ENCODE measurements at regions not wholly inside any gene's neighbourhood (a gene's known extent, or its start where the extent isn't known, plus 50 kb on each side); places are given as distances from the start of the nearest gene placed in this dataset.

GRCh38 chr20:63124782-63125580 is 91.0 kb downstream of the YTHDF1 start:
- H3K27ac Mint-ChIP-seq = no peak overlapping the region
- peaks cover 0 to 13% (median 2%) of the 10 kb centered on the region in 3 donors for H3K27me3 Mint-ChIP-seq (ENCODE audit: low read depth in 3 of 3)
- no peaks in the 10 kb centered on the region for H3K36me3 Mint-ChIP-seq
- DNase-seq = no peak
- H3K4me1 Mint-ChIP-seq = no peaks in the 10 kb centered on the region
- no peak overlapping the region for H3K4me3 Mint-ChIP-seq
- no peaks in the 10 kb centered on the region for H3K9me3 Mint-ChIP-seq

GRCh38 chr20:63124092-63124781 is 91.7 kb downstream of the YTHDF1 start:
- H3K27ac Mint-ChIP-seq = no peak overlapping the region
- peaks cover 0 to 10% (median 0%) of the 10 kb centered on the region in 3 donors for H3K27me3 Mint-ChIP-seq (ENCODE audit: low read depth in 3 of 3)
- H3K4me3 Mint-ChIP-seq = no peak overlapping the region
- no peak for DNase-seq
- no peaks in the 10 kb centered on the region for H3K36me3 Mint-ChIP-seq
- no peaks in the 10 kb centered on the region for H3K9me3 Mint-ChIP-seq
- no peaks in the 10 kb centered on the region for H3K4me1 Mint-ChIP-seq

GRCh38 chr20:63123331-63123741 is 92.6 kb downstream of the YTHDF1 start:
- DNase-seq = no peak
- H3K4me1 Mint-ChIP-seq = no peaks in the 10 kb centered on the region
- H3K9me3 Mint-ChIP-seq = peaks cover 0 to 3% (median 0%) of the 10 kb centered on the region in 6 donors
- H3K27ac Mint-ChIP-seq = no peak overlapping the region
- H3K27me3 Mint-ChIP-seq (ENCODE audit: low read depth in 3 of 3) = peaks cover 0 to 9% (median 2%) of the 10 kb centered on the region in 3 donors
- no peak overlapping the region for H3K4me3 Mint-ChIP-seq
- H3K36me3 Mint-ChIP-seq = no peaks in the 10 kb centered on the region

GRCh38 chr20:63122626-63123025 is 93.3 kb downstream of the YTHDF1 start:
- Mint-ChIP-seq H3K9me3 (peaks cover 0 to 3% (median 0%) of the 10 kb centered on the region in 6 donors), H3K27ac (no peak overlapping the region), H3K4me1 (no peaks in the 10 kb centered on the region), H3K4me3 (no peak overlapping the region), H3K36me3 (no peaks in the 10 kb centered on the region), H3K27me3 (ENCODE audit: low read depth in 3 of 3) (peaks cover 0 to 12% (median 2%) of the 10 kb centered on the region in 3 donors)
- DNase-seq = no peak

- peaks cover 0 to 10% (median 2%) of the 10 kb centered on the region in 3 donors for H3K27me3 Mint-ChIP-seq (ENCODE audit: low read depth in 3 of 3)
- no peak for DNase-seq
- no peaks in the 10 kb centered on the region for H3K36me3 Mint-ChIP-seq
- H3K27ac Mint-ChIP-seq = no peak overlapping the region
- no peak overlapping the region for H3K4me3 Mint-ChIP-seq
- no peaks in the 10 kb centered on the region for H3K4me1 Mint-ChIP-seq
- H3K9me3 Mint-ChIP-seq = peaks cover 0 to 3% (median 0%) of the 10 kb centered on the region in 6 donors
Observed at GRCh38 chr20:63121749-63122405, 94.1 kb downstream of the YTHDF1 start.

- Mint-ChIP-seq H3K9me3 (peaks cover 0 to 3% (median 0%) of the 10 kb centered on the region in 6 donors), H3K4me3 (no peak overlapping the region), H3K27ac (no peak overlapping the region), H3K36me3 (no peaks in the 10 kb centered on the region), H3K4me1 (no peaks in the 10 kb centered on the region), H3K27me3 (ENCODE audit: low read depth in 3 of 3) (peaks cover 2 to 6% (median 4%) of the 10 kb centered on the region in 3 donors)
- DNase-seq = no peak
Observed at GRCh38 chr20:63121246-63121645, 94.7 kb downstream of the YTHDF1 start.

GRCh38 chr20:63120808-63121090 is 95.2 kb downstream of the YTHDF1 start:
- Mint-ChIP-seq H3K27me3 (ENCODE audit: low read depth in 3 of 3) (peaks cover 2 to 10% (median 6%) of the 10 kb centered on the region in 3 donors), H3K36me3 (no peaks in the 10 kb centered on the region), H3K9me3 (peaks cover 0 to 3% (median 0%) of the 10 kb centered on the region in 6 donors), H3K4me1 (no peaks in the 10 kb centered on the region), H3K4me3 (no peak overlapping the region), H3K27ac (no peak overlapping the region)
- DNase-seq = no peak

GRCh38 chr20:63119963-63120807 is 95.7 kb downstream of the YTHDF1 start:
- no peak overlapping the region for H3K4me3 Mint-ChIP-seq
- H3K4me1 Mint-ChIP-seq = no peaks in the 10 kb centered on the region
- H3K27me3 Mint-ChIP-seq (ENCODE audit: low read depth in 3 of 3) = peaks cover 2 to 10% (median 6%) of the 10 kb centered on the region in 3 donors
- no peak for DNase-seq
- no peak overlapping the region for H3K27ac Mint-ChIP-seq
- no peaks in the 10 kb centered on the region for H3K36me3 Mint-ChIP-seq
- peaks cover 0 to 3% (median 0%) of the 10 kb centered on the region in 6 donors for H3K9me3 Mint-ChIP-seq

- Mint-ChIP-seq H3K36me3 (no peaks in the 10 kb centered on the region), H3K27ac (no peak overlapping the region), H3K4me1 (no peaks in the 10 kb centered on the region), H3K4me3 (no peak overlapping the region), H3K27me3 (ENCODE audit: low read depth in 3 of 3) (peaks cover 4 to 13% (median 6%) of the 10 kb centered on the region in 3 donors), H3K9me3 (peaks cover 0 to 3% (median 0%) of the 10 kb centered on the region in 6 donors)
- DNase-seq = no peak
Observed at GRCh38 chr20:63119121-63119962, 96.6 kb downstream of the YTHDF1 start.

GRCh38 chr20:63118303-63119120 is 97.4 kb downstream of the YTHDF1 start:
- DNase-seq = no peak
- Mint-ChIP-seq H3K27me3 (ENCODE audit: low read depth in 3 of 3) (peaks cover 4 to 14% (median 6%) of the 10 kb centered on the region in 3 donors), H3K36me3 (no peaks in the 10 kb centered on the region), H3K27ac (no peak overlapping the region), H3K4me1 (no peaks in the 10 kb centered on the region), H3K4me3 (no peak overlapping the region), H3K9me3 (peaks cover 0 to 3% (median 0%) of the 10 kb centered on the region in 6 donors)

- H3K4me3 Mint-ChIP-seq = no peak overlapping the region
- no peak for DNase-seq
Observed at GRCh38 chr20:63117661-63118302, 98.1 kb downstream of the YTHDF1 start.

GRCh38 chr20:63117151-63117550 is 98.8 kb downstream of the YTHDF1 start:
- Mint-ChIP-seq H3K27me3 (ENCODE audit: low read depth in 3 of 3) (peaks cover 4 to 14% (median 6%) of the 10 kb centered on the region in 3 donors), H3K4me1 (no peaks in the 10 kb centered on the region), H3K4me3 (no peak overlapping the region), H3K9me3 (peaks cover 0 to 3% (median 0%) of the 10 kb centered on the region in 6 donors), H3K36me3 (no peaks in the 10 kb centered on the region), H3K27ac (no peak overlapping the region)
- DNase-seq = no peak

More at GRCh38 chr20:63117661-63118302, 98.1 kb downstream of the YTHDF1 start:
- Mint-ChIP-seq H3K9me3 (peaks cover 0 to 3% (median 0%) of the 10 kb centered on the region in 6 donors), H3K36me3 (no peaks in the 10 kb centered on the region), H3K27me3 (ENCODE audit: low read depth in 3 of 3) (peaks cover 4 to 14% (median 6%) of the 10 kb centered on the region in 3 donors), H3K27ac (no peak overlapping the region), H3K4me1 (no peaks in the 10 kb centered on the region)

All from immature natural killer cell (primary cell).